OCI-LY3 (cell line): ENCODE measurements at regions not wholly inside any gene's neighbourhood (a gene's known extent, or its start where the extent isn't known, plus 50 kb on each side); places are given as distances from the start of the nearest gene placed in this dataset.

Experiments
- EZH2phosphoT487 ChIP-seq: fragments of 200-600 bp; shearing (Covaris generic); IDR thresholded peaks from 2 replicates; pipeline ENCODE4 v1.6.1; 2018; ENCODE audit warnings: antibody characterized with exemption, mixed run types, low read depth
- TF ChIP-seq, protein P1 (sequence below): fragments of 200-600, 300-600 bp; sonication (generic); IDR thresholded peaks from 2 replicates; pipeline ENCODE4 v1.5.1; 2014; ENCODE audit warnings: antibody characterized with exemption, low read length, low read depth

DNA sequence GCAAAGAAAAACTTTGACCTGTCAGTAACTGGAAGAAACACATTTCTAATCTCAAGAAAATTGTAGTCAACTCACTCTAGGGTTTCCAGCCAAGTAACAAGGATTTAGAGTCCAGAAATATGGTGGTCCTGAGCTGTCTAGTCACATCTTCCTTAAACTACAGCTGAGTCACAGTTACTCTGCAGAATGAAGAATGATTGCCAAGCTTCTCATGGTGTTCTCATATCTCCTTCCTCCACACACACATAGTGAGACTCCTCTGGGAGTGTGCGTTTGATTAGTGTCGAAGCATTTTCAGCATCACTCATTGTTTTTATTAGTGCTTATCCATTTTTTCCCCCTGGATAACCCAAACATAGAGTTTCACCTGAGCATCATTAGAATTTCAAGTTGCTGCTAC is 93.1 kb upstream of the CXCL12 start:
- TF ChIP-seq, protein P1, sequence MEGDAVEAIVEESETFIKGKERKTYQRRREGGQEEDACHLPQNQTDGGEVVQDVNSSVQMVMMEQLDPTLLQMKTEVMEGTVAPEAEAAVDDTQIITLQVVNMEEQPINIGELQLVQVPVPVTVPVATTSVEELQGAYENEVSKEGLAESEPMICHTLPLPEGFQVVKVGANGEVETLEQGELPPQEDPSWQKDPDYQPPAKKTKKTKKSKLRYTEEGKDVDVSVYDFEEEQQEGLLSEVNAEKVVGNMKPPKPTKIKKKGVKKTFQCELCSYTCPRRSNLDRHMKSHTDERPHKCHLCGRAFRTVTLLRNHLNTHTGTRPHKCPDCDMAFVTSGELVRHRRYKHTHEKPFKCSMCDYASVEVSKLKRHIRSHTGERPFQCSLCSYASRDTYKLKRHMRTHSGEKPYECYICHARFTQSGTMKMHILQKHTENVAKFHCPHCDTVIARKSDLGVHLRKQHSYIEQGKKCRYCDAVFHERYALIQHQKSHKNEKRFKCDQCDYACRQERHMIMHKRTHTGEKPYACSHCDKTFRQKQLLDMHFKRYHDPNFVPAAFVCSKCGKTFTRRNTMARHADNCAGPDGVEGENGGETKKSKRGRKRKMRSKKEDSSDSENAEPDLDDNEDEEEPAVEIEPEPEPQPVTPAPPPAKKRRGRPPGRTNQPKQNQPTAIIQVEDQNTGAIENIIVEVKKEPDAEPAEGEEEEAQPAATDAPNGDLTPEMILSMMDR: no peak
- no peak for TF ChIP-seq EZH2phosphoT487
